OCI-LY3 (cell line): ENCODE measurements at regions not wholly inside any gene's neighbourhood (a gene's known extent, or its start where the extent isn't known, plus 50 kb on each side); places are given as distances from the start of the nearest gene placed in this dataset.

Experiments used
- CTCF ChIP-seq: fragments of 200-600, 300-600 bp; sonication (generic); IDR thresholded peaks from 2 replicates; pipeline ENCODE4 v1.5.1; 2014; ENCODE audit warnings: antibody characterized with exemption, low read length, low read depth
- EZH2phosphoT487 ChIP-seq: fragments of 200-600 bp; shearing (Covaris generic); IDR thresholded peaks from 2 replicates; pipeline ENCODE4 v1.6.1; 2018; ENCODE audit warnings: antibody characterized with exemption, mixed run types, low read depth

GRCh38 chr13:21905486-21905885 is 234.6 kb downstream of the FGF9 start:
- no peak for TF ChIP-seq CTCF
- no peak for TF ChIP-seq EZH2phosphoT487
